Heart left ventricle (tissue), 13 donors: ENCODE measurements at regions not wholly inside any gene's neighbourhood (a gene's known extent, or its start where the extent isn't known, plus 50 kb on each side); places are given as distances from the start of the nearest gene placed in this dataset.

Experiments
- POLR2A ChIP-seq, 2 donors: fragments of 450-650 bp; IDR thresholded peaks; one replicate each; pipeline ENCODE4 v1.6.1; 2017; ENCODE audit warnings: antibody characterized with exemption in 2 of 2, mild to moderate bottlenecking in 2 of 2, moderate library complexity in 2 of 2
- TF ChIP-seq, protein P1 (sequence below), 12 donors: fragments of 200-600 bp; sonication (generic) in 4 of 12; IDR thresholded peaks; one replicate each; pipeline versions ENCODE4 v1.5.0 to v1.8.0; 2018 to 2022; ENCODE audit warnings: antibody characterized with exemption in 12 of 12, mild to moderate bottlenecking in 5 of 12
- donor health status: ischemic (EF 13 %, LVEDD 7.1; RV severe dilation, severe dysfunction).
- donor health status: DM: no; HTN: yes; CAD: no.
- donor health status: DM: no; HTN: no; CAD: no.
- donor health status: ischemic (EF 25% LVEDD 6.9; RV normal size, moderate dysfunction).
- donor health status: ischemic (EF 25% LVEDD 5.7; RV mildly dilated, moderate dysfunction).
- donor health status: ischemic (EF 35%, LVEDD 5.7; RV mildly dilated, moderate dysfunction).
- donor health status: nonischemic (EF 11% LVEDD 7.7; RV severe dilation, severe dysfunction).
- donor health status: DM: yes; HTN: yes; CAD: no.
- donor health status: PGD.
- donor health status: ischemic (EF 29% LVEDD 5.4; RV normal size, mild dysfunction).
- donor health status: nonischemic (EF 23%, LVEDD 6.1; RV moderate dilation, normal function).

DNA sequence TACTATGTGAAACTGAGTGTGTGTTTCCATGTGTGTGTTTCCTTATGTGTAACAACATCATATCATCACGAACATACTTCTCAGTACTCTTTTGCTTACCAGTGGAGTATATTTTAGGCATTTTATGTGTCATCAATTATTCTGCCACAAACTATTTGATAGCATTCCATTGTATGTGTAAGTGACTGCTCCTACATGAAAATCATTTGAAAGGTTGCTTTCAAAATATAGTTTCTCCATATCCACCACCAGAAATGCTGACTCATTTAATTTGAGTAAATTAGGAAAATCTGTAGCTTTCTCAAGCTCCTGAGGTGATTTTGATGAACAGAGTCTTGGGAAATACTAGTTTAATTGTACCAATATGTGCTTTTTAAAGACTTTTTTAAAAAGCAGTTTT, 376.2 kb downstream of the PCDH18 start:
- TF ChIP-seq, protein P1, sequence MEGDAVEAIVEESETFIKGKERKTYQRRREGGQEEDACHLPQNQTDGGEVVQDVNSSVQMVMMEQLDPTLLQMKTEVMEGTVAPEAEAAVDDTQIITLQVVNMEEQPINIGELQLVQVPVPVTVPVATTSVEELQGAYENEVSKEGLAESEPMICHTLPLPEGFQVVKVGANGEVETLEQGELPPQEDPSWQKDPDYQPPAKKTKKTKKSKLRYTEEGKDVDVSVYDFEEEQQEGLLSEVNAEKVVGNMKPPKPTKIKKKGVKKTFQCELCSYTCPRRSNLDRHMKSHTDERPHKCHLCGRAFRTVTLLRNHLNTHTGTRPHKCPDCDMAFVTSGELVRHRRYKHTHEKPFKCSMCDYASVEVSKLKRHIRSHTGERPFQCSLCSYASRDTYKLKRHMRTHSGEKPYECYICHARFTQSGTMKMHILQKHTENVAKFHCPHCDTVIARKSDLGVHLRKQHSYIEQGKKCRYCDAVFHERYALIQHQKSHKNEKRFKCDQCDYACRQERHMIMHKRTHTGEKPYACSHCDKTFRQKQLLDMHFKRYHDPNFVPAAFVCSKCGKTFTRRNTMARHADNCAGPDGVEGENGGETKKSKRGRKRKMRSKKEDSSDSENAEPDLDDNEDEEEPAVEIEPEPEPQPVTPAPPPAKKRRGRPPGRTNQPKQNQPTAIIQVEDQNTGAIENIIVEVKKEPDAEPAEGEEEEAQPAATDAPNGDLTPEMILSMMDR (IDR thresholded peaks at IDR 0.05), result no peak
- no peak for TF ChIP-seq POLR2A (IDR thresholded peaks at IDR 0.05)
